GM18907 (cell line): ENCODE measurements at regions not wholly inside any gene's neighbourhood (a gene's known extent, or its start where the extent isn't known, plus 50 kb on each side); places are given as distances from the start of the nearest gene placed in this dataset.
"Not testable (repeated sequence)": the region's sequence is repeated elsewhere in the genome, so short reads cannot be mapped to it uniquely, and the experiment has no call there.

Experiments used
- ATAC-seq: cut with Tn5 transposase; IDR thresholded peaks from one replicate; pipeline ENCODE4 v1.9.1; 2021; ENCODE audit warnings: mild to moderate bottlenecking, moderate library complexity; ENCODE audit not compliant: unreplicated experiment

DNA sequence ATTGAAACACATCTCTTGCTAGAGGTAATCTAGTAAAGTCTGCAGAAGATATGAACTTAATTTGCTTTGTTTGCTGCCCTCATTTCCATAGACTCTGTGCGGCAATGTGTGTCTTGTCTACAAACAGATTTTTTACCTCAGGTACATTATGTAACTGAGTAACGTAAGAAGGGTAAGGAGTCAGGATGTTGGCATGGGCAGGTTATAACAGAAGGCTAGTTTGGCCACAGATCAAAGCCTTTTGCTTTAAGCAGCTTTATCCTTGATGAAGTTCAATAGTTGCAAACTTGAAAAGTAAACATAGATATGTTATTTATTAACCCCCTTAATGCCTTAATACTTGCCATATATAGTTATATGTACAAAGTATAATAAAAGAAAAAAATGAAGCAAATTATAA is 391.6 kb upstream of the FKBP1C start:
- no peak for ATAC-seq

DNA sequence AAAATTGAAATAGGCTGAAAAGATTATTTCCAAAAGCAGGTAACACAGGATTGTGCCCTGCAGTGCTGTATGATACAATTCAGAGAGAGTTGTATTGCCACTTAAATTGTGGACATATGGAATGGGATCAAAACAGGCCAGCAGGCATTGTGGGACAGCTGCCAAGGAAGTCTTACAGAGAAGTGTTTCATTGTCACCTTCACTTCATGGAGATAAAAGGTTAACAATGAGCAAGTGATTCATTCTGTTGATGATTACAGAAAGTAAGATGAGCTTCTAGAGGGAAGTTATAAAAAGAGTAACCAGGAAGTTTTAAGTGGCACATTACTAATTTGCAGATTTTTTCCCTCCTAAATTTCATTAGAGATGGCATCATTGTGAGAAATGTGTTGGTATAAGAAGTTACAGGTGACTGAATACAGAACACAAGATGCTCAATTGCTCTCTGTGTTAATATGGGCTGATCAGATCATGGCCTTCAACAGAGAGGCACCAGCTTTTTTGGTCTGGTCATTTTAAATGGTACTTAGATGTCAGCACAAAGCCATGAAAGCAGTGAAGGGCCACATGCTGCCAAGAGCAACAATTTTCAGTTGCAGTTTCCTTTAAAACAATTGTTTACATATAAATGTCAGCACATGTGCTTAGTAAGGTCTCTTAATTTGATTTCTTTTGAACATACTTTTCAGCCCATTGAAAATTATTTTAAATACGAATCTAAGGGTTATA is 402.5 kb upstream of the FKBP1C start:
- peak; percentile 57 for ATAC-seq

GRCh38 chr6:62805431-62805830 is 405.8 kb upstream of the FKBP1C start:
- ATAC-seq = no peak

DNA sequence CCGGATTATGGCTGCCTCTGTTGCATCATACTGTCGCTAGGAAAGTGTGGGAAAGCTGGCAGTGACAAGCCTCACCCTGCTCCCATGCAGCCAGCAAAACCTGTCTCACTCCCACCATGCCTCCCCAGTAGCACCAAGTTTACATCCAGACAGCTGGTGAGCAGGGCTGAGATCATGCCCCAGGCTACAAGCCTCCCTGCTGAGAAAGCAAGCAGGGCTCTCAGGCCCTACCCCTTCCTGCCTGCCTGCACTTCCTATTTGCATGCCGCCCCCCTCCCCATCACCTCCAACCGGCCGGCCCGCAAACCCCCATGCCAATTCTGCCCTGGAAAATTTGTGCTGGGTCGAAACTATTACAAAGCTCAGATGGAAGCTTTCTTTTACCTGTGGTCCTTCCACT is 408.2 kb upstream of the FKBP1C start:
- ATAC-seq = no peak

- ATAC-seq = no peak
Measured at GRCh38 chr6:62797190-62797589, 414.1 kb upstream of the FKBP1C start.

- peak; percentile 61 for ATAC-seq
Measured at GRCh38 chr6:62775427-62776022, 435.7 kb upstream of the FKBP1C start.

DNA sequence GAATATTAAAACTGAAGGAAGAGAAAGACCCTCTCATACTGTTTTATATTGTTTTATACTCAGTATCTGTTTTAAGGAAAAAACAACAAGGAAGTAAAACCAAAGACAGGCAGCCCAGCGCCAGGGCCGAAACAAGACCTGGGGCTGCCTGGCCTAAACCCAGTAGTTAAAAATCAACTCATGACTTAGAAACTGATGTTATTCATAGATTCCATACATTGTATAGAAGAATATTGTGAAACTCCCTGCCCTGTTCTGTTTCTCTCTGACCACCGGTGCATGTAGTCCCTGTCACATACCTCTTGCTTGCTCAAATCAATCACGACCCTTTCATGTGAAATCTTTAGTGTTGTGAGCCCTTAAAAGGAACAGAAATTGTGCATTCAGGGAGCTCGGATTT is 445.1 kb upstream of the FKBP1C start:
- not testable (repeated sequence) for ATAC-seq

DNA sequence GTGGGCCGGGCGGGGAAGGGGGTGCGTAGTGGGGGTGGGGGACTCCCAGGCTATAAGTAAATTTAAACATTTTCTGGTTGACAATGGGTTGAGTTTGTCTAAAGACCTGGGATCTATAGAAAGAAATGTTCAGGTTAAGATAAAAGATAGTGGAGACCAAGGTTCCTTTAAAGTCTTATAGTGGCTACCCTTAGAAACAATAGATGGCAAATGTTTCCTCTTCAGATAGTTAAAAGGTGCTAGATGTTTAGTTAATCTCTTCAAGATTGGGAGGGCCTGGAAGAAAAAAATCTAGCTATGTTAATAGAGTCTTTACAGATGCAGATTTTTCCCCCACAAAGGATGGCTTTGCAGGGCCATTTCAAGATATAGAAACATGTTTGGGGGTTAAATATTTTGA is 446.4 kb upstream of the FKBP1C start:
- ATAC-seq = no peak

GRCh38 chr6:62763125-62763912 is 447.9 kb upstream of the FKBP1C start:
- ATAC-seq = no peak

GRCh38 chr6:62746968-62747367 is 460.9 kb upstream of the KHDRBS2 start:
- ATAC-seq = no peak

GRCh38 chr6:62746161-62746560 is 460.1 kb upstream of the KHDRBS2 start:
- ATAC-seq = no peak

- no peak for ATAC-seq
Measured at GRCh38 chr6:62740596-62740995, 454.6 kb upstream of the KHDRBS2 start.

DNA sequence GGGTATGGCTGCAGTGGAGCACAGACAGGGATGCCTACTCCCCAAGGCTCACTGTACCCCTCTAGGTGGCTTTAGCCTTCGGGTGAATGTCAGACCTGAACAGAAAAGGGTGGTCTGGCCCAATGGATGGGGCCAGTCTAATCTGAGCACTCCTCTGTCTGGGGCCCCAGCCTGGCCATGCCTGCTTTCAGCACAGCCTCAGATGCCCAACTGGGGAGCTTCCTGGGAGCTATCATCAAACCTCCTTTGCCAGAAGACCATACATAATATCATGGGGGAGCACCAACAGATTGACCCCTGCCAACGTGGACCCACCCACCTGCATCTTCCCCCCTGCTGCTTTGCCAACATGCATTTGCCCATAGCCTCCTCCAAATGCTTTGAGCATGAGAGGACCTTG is 454.1 kb upstream of the KHDRBS2 start:
- ATAC-seq = no peak

- no peak for ATAC-seq
Measured at GRCh38 chr6:62737792-62738191, 451.8 kb upstream of the KHDRBS2 start.

DNA sequence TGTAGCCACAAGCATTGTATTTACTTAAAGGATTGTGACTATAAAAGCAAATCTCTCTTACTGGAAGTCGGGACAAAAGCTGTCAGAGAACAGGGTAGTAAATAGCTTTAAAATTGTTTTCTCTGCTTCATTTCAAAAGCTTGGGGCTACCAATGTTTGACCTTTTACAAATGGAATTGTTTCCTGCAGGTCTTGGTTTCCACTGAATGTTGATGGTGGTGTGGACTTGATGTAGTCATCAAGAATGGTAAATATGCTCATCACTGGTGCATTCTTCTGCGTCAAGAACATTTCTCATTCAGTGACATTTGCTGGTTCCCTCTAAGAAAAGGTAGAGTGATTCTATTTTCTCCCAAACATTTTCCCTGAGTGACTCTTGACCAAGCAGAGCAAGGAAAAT is 435.4 kb upstream of the KHDRBS2 start:
- no peak for ATAC-seq

- ATAC-seq = no peak
Measured at GRCh38 chr6:62716719-62717118, 430.7 kb upstream of the KHDRBS2 start.

GRCh38 chr6:62714112-62714511 is 428.1 kb upstream of the KHDRBS2 start:
- no peak for ATAC-seq

DNA sequence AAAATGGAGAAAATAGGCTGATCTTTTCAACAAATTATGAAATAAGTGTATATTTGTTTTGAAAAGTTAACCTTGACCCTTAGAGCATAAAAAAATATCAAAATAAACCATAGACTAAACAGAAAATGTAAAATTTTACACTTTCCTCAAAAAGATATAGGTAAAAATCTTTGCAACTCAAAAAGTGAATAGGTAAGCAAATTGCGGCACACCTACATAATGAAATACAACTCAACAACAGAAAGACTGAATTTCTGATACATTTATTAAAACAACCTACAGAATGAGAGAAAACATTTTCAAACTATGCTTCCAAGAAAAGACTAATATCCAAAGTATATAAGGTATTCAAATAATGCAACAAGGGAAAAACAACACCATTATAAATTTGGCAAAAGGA is 425.7 kb upstream of the KHDRBS2 start:
- ATAC-seq = no peak

DNA sequence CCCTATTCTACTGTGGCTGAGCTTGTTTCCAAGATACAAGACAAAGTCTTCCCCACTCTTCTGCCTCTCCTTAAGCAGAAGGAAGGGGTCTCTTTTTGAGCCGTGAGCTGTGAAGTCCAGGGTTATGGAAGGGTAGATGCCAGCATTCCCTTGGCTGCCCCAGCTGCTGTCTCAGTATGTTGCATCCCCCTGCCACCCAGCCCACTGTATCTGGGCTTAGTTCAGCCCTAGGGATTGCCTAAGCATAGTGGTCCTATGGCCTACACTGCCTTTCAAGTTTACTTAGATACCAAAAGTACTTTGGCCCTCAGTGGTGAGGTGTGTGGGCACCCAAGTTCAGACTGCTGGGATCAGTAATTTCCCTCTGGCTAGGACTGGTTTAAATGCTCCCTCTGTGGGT is 421.9 kb upstream of the KHDRBS2 start:
- ATAC-seq = no peak

- ATAC-seq = no peak
Measured at GRCh38 chr6:62707156-62707555, 421.1 kb upstream of the KHDRBS2 start.

DNA sequence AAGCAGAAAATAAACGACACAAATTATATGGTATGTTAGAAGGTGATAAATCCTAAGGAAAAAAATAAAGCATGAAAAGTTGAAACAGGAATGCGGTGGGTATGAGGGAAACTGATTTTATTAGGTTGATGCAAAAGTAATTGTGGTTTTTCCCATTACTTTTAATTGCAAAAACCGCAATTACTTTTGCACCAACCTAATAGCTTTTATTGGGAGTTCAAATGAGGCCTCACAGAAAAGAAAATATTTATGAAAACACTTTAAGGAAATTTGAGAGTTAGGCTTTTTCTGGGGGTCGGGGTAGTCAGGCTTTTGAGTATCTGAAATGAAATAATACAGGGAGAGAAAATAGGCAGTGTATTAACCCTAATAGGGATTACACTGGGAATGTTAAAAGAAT is 397.0 kb upstream of the KHDRBS2 start:
- ATAC-seq = no peak

GRCh38 chr6:62681108-62681507 is 395.1 kb upstream of the KHDRBS2 start:
- no peak for ATAC-seq
